GM04504 (cell line): ENCODE measurements at regions not wholly inside any gene's neighbourhood (a gene's known extent, or its start where the extent isn't known, plus 50 kb on each side); places are given as distances from the start of the nearest gene placed in this dataset.
A peak's percentile ranks its signal among the peaks of the same experiment; 100 is the strongest.
"Not testable (repeated sequence)": the region's sequence is repeated elsewhere in the genome, so short reads cannot be mapped to it uniquely, and the experiment has no call there.

Experiments
- DNase-seq: peaks from one replicate; pipeline ENCODE4 v3.0.0-alpha.2; 2012; ENCODE audit warnings: low read depth

GRCh38 chr15:39396979-39397615, 183.8 kb upstream of the THBS1 start:
- no peak for DNase-seq

GRCh38 chr15:39397883-39398282, 183.0 kb upstream of the THBS1 start:
- no peak for DNase-seq

- DNase-seq: no peak
These were observed 181.3 kb upstream of the THBS1 start for GRCh38 chr15:39399600-39399999.

- DNase-seq: no peak
These were observed 180.9 kb upstream of the THBS1 start for GRCh38 chr15:39400002-39400401.

GRCh38 chr15:39400821-39401550, 179.9 kb upstream of the THBS1 start:
- no peak for DNase-seq

- DNase-seq: no peak
These were observed 177.2 kb upstream of the THBS1 start for GRCh38 chr15:39403640-39404117.

GRCh38 chr15:39404767-39405181, 176.1 kb upstream of the THBS1 start:
- DNase-seq: peak; percentile 97

- DNase-seq: no peak
These were observed 174.4 kb upstream of the THBS1 start for GRCh38 chr15:39406485-39406884.

- DNase-seq: peak; percentile 56
These were observed 173.8 kb upstream of the THBS1 start for GRCh38 chr15:39407116-39407515.

GRCh38 chr15:39409876-39410530, 170.9 kb upstream of the THBS1 start:
- peak; percentile 64 for DNase-seq

GRCh38 chr15:39411102-39411989, 169.5 kb upstream of the THBS1 start:
- no peak for DNase-seq

- peak; percentile 76 for DNase-seq
These were observed 167.3 kb upstream of the THBS1 start for GRCh38 chr15:39413558-39413957.

- DNase-seq: no peak
These were observed 166.7 kb upstream of the THBS1 start for GRCh38 chr15:39414201-39414600.

- no peak for DNase-seq
These were observed 165.2 kb upstream of the THBS1 start for GRCh38 chr15:39415634-39416033.

GRCh38 chr15:39416258-39416657, 164.6 kb upstream of the THBS1 start:
- DNase-seq: no peak

GRCh38 chr15:39417366-39418134, 163.3 kb upstream of the THBS1 start:
- DNase-seq: no peak

- no peak for DNase-seq
These were observed 161.2 kb upstream of the THBS1 start for GRCh38 chr15:39419651-39420050.

- not testable (repeated sequence) for DNase-seq
These were observed 160.6 kb upstream of the THBS1 start for GRCh38 chr15:39420123-39420852.

GRCh38 chr15:39420853-39421192, 160.1 kb upstream of the THBS1 start:
- DNase-seq: not testable (repeated sequence)
